ENCODE measurements at regions not wholly inside any gene's neighbourhood (a gene's known extent, or its start where the extent isn't known, plus 50 kb on each side); places are given as distances from the start of the nearest gene placed in this dataset.

- ATAC-seq (ENCODE audit: low read depth in 2 of 2), result no peak
- no peak for DNase-seq
- no peak overlapping the region for H3K27ac Mint-ChIP-seq
- H3K4me1 Mint-ChIP-seq, result no peaks in the 10 kb centered on the region
- H3K36me3 Mint-ChIP-seq, result no peaks in the 10 kb centered on the region
- H3K4me3 Mint-ChIP-seq, result no peak overlapping the region
- H3K27me3 Mint-ChIP-seq, result peaks cover 4 to 16% (median 6%) of the 10 kb centered on the region in 3 donors
- H3K9me3 Mint-ChIP-seq, result peaks cover 0 to 2% (median 0%) of the 10 kb centered on the region in 7 donors
Measured at GRCh38 chr11:112421879-112422278, 161.2 kb upstream of the PLET1 start.

- ATAC-seq (ENCODE audit: low read depth in 2 of 2) (no peak), DNase-seq (no peak)
- Mint-ChIP-seq H3K36me3 (no peaks in the 10 kb centered on the region), H3K27ac (no peak overlapping the region), H3K4me1 (no peaks in the 10 kb centered on the region), H3K27me3 (peaks cover under 1 to 16% (median 6%) of the 10 kb centered on the region in 3 donors), H3K9me3 (peaks cover 0 to 19% (median 5%) of the 10 kb centered on the region in 7 donors), H3K4me3 (no peak overlapping the region)
Measured at GRCh38 chr11:112425121-112425520, 164.5 kb upstream of the PLET1 start.

- Mint-ChIP-seq H3K9me3 (peaks cover 10 to 58% (median 24%) of the 10 kb centered on the region in 7 donors), H3K4me1 (no peaks in the 10 kb centered on the region), H3K4me3 (no peak overlapping the region), H3K36me3 (peaks cover 12 to 24% of the 10 kb centered on the region in 2 donors), H3K27ac (no peak overlapping the region), H3K27me3 (peaks cover 5 to 25% (median 12%) of the 10 kb centered on the region in 3 donors)
- DNase-seq, result no peak
- no peak for ATAC-seq (ENCODE audit: low read depth in 2 of 2)
Measured at GRCh38 chr11:112437096-112437495, 176.4 kb upstream of the PLET1 start.

- ATAC-seq (ENCODE audit: low read depth in 2 of 2), result no peak
- Mint-ChIP-seq H3K4me3 (no peak overlapping the region), H3K4me1 (no peaks in the 10 kb centered on the region), H3K27me3 (peaks cover under 1 to 17% (median 13%) of the 10 kb centered on the region in 3 donors), H3K9me3 (peaks cover 9 to 63% (median 36%) of the 10 kb centered on the region in 7 donors), H3K36me3 (peaks cover 12 to 17% of the 10 kb centered on the region in 2 donors), H3K27ac (no peak overlapping the region)
- no peak for DNase-seq
Measured at GRCh38 chr11:112439614-112440013, 179.0 kb upstream of the PLET1 start.

GRCh38 chr11:112440518-112440917 is 179.9 kb upstream of the PLET1 start:
- no peaks in the 10 kb centered on the region for H3K4me1 Mint-ChIP-seq
- ATAC-seq (ENCODE audit: low read depth in 2 of 2), result no peak
- peaks cover 17 to 20% of the 10 kb centered on the region in 2 donors for H3K36me3 Mint-ChIP-seq
- H3K27ac Mint-ChIP-seq, result no peak overlapping the region
- peaks cover 15 to 72% (median 42%) of the 10 kb centered on the region in 7 donors for H3K9me3 Mint-ChIP-seq
- no peak for DNase-seq
- peak overlapping the region in 1 of 8 donors; percentile 32 for H3K4me3 Mint-ChIP-seq
- peaks cover 0 to 11% (median 8%) of the 10 kb centered on the region in 3 donors for H3K27me3 Mint-ChIP-seq

GRCh38 chr11:112448168-112448567 is 187.5 kb upstream of the PLET1 start:
- H3K27ac Mint-ChIP-seq, result no peak overlapping the region
- DNase-seq, result no peak
- peaks cover 6 to 30% (median 19%) of the 10 kb centered on the region in 7 donors for H3K9me3 Mint-ChIP-seq
- no peaks in the 10 kb centered on the region for H3K4me1 Mint-ChIP-seq
- no peak overlapping the region for H3K4me3 Mint-ChIP-seq
- no peak for ATAC-seq (ENCODE audit: low read depth in 2 of 2)
- H3K27me3 Mint-ChIP-seq, result peaks cover 4 to 17% (median 9%) of the 10 kb centered on the region in 3 donors
- peaks cover 0 to 8% of the 10 kb centered on the region in 2 donors for H3K36me3 Mint-ChIP-seq

- Mint-ChIP-seq H3K27me3 (peaks cover 0 to 12% (median 9%) of the 10 kb centered on the region in 3 donors), H3K27ac (no peak overlapping the region), H3K4me1 (no peaks in the 10 kb centered on the region), H3K9me3 (peaks cover 6 to 28% (median 17%) of the 10 kb centered on the region in 7 donors), H3K4me3 (no peak overlapping the region), H3K36me3 (peaks cover 0 to 8% of the 10 kb centered on the region in 2 donors)
- ATAC-seq (ENCODE audit: low read depth in 2 of 2) (no peak), DNase-seq (no peak)
Measured at GRCh38 chr11:112448806-112449205, 188.1 kb upstream of the PLET1 start.

GRCh38 chr11:112451250-112451649 is 190.6 kb upstream of the PLET1 start:
- H3K27me3 Mint-ChIP-seq, result peaks cover 3 to 9% (median 7%) of the 10 kb centered on the region in 3 donors
- H3K36me3 Mint-ChIP-seq, result no peaks in the 10 kb centered on the region
- no peaks in the 10 kb centered on the region for H3K4me1 Mint-ChIP-seq
- H3K9me3 Mint-ChIP-seq, result peaks cover 0 to 7% (median 2%) of the 10 kb centered on the region in 7 donors
- DNase-seq, result no peak
- no peak for ATAC-seq (ENCODE audit: low read depth in 2 of 2)
- no peak overlapping the region for H3K27ac Mint-ChIP-seq
- H3K4me3 Mint-ChIP-seq, result no peak overlapping the region

- Mint-ChIP-seq H3K27ac (no peak overlapping the region), H3K4me1 (no peaks in the 10 kb centered on the region), H3K4me3 (no peak overlapping the region), H3K27me3 (peaks cover 3 to 9% (median 7%) of the 10 kb centered on the region in 3 donors), H3K9me3 (peaks cover 0 to 10% (median 0%) of the 10 kb centered on the region in 7 donors), H3K36me3 (no peaks in the 10 kb centered on the region)
- ATAC-seq (ENCODE audit: low read depth in 2 of 2) (no peak), DNase-seq (no peak)
Measured at GRCh38 chr11:112453601-112454577, 193.2 kb upstream of the PLET1 start.

- Mint-ChIP-seq H3K36me3 (no peaks in the 10 kb centered on the region), H3K27me3 (peaks cover 3 to 9% (median 7%) of the 10 kb centered on the region in 3 donors), H3K27ac (no peak overlapping the region), H3K4me3 (no peak overlapping the region), H3K4me1 (no peaks in the 10 kb centered on the region), H3K9me3 (peaks cover 0 to 10% (median 0%) of the 10 kb centered on the region in 7 donors)
- ATAC-seq (ENCODE audit: low read depth in 2 of 2), result no peak
- no peak for DNase-seq
Measured at GRCh38 chr11:112454841-112455240, 194.2 kb upstream of the PLET1 start.

GRCh38 chr11:112455791-112456190 is 195.1 kb upstream of the PLET1 start:
- DNase-seq (no peak), ATAC-seq (ENCODE audit: low read depth in 2 of 2) (no peak)
- Mint-ChIP-seq H3K4me3 (no peak overlapping the region), H3K4me1 (no peaks in the 10 kb centered on the region), H3K36me3 (no peaks in the 10 kb centered on the region), H3K9me3 (peaks cover 0 to 10% (median 0%) of the 10 kb centered on the region in 7 donors), H3K27me3 (peaks cover 3 to 9% (median 7%) of the 10 kb centered on the region in 3 donors), H3K27ac (no peak overlapping the region)

- Mint-ChIP-seq H3K36me3 (no peaks in the 10 kb centered on the region), H3K27me3 (peaks cover 0 to 3% (median 0%) of the 10 kb centered on the region in 3 donors), H3K27ac (no peak overlapping the region), H3K4me3 (no peak overlapping the region), H3K4me1 (no peaks in the 10 kb centered on the region), H3K9me3 (peaks cover 0 to 15% (median 4%) of the 10 kb centered on the region in 7 donors)
- DNase-seq (no peak), ATAC-seq (ENCODE audit: low read depth in 2 of 2) (no peak)
Measured at GRCh38 chr11:112457532-112457931, 196.9 kb upstream of the PLET1 start.

- ATAC-seq (ENCODE audit: low read depth in 2 of 2) (no peak), DNase-seq (no peak)
- Mint-ChIP-seq H3K4me3 (no peak overlapping the region), H3K9me3 (peaks cover 0 to 15% (median 4%) of the 10 kb centered on the region in 7 donors), H3K27me3 (peaks cover 0 to 8% (median 0%) of the 10 kb centered on the region in 3 donors), H3K27ac (no peak overlapping the region), H3K4me1 (no peaks in the 10 kb centered on the region), H3K36me3 (no peaks in the 10 kb centered on the region)
Measured at GRCh38 chr11:112459001-112459400, 198.3 kb upstream of the PLET1 start.

- H3K4me3 Mint-ChIP-seq, result no peak overlapping the region
- DNase-seq (no peak), ATAC-seq (ENCODE audit: low read depth in 2 of 2) (no peak)
- peaks cover 0 to 15% (median 4%) of the 10 kb centered on the region in 7 donors for H3K9me3 Mint-ChIP-seq
- H3K4me1 Mint-ChIP-seq, result no peaks in the 10 kb centered on the region
- peaks cover 0 to 5% (median 3%) of the 10 kb centered on the region in 3 donors for H3K27me3 Mint-ChIP-seq
- H3K36me3 Mint-ChIP-seq, result no peaks in the 10 kb centered on the region
- no peak overlapping the region for H3K27ac Mint-ChIP-seq
Measured at GRCh38 chr11:112460141-112460540, 199.5 kb upstream of the PLET1 start.

Measured in naive B cell (primary cell).